ENCODE measurements at regions not wholly inside any gene's neighbourhood (a gene's known extent, or its start where the extent isn't known, plus 50 kb on each side); places are given as distances from the start of the nearest gene placed in this dataset.

DNA sequence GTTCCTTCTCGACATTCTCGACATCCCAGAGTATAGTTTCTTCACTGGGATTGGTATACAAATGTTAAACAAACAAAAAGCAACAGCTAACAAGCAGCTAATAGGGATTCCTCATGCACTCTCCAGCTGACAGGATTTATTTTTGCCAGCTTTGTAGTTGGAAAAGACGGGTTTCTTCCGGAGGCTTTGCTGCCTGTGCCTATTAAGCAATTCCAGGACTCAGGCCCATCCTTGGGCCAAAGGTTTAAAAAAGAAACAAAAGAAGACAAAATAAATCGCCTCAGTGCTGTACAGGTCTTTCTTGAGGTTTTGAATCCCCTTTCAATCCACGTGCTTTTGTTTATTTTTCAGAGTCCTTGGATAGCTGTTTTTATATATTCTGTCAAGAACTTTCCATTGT, 1414.5 kb upstream of the PCDH9 start:
- DNase-seq (ENCODE audit: extremely low read depth, low read depth) = no peak
- TF ChIP-seq, protein P1, sequence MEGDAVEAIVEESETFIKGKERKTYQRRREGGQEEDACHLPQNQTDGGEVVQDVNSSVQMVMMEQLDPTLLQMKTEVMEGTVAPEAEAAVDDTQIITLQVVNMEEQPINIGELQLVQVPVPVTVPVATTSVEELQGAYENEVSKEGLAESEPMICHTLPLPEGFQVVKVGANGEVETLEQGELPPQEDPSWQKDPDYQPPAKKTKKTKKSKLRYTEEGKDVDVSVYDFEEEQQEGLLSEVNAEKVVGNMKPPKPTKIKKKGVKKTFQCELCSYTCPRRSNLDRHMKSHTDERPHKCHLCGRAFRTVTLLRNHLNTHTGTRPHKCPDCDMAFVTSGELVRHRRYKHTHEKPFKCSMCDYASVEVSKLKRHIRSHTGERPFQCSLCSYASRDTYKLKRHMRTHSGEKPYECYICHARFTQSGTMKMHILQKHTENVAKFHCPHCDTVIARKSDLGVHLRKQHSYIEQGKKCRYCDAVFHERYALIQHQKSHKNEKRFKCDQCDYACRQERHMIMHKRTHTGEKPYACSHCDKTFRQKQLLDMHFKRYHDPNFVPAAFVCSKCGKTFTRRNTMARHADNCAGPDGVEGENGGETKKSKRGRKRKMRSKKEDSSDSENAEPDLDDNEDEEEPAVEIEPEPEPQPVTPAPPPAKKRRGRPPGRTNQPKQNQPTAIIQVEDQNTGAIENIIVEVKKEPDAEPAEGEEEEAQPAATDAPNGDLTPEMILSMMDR (IDR thresholded peaks at IDR 0.05; ENCODE audit: low read depth, low read length) = no peak

DNA sequence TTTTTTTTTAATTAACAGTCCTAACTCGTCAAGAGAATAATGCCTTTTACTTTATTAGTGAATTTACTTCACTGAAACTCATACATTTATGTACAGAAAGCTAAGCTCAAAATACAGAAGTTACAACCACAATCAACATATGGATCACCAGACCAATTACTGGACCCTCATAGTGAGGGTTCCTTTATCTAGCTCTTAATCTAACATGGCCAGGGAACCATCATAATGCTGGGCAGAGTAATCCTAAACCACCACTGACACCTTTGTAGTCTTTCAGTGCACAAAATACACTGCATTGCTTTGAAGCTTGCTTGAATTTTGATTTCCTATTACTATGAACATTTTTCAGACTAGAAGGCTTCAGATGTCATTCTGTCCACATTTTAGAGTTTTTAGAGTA, 1406.6 kb upstream of the PCDH9 start:
- DNase-seq (ENCODE audit: extremely low read depth, low read depth) = no peak
- TF ChIP-seq, protein P1 (IDR thresholded peaks at IDR 0.05; ENCODE audit: low read depth, low read length) = no peak

DNA sequence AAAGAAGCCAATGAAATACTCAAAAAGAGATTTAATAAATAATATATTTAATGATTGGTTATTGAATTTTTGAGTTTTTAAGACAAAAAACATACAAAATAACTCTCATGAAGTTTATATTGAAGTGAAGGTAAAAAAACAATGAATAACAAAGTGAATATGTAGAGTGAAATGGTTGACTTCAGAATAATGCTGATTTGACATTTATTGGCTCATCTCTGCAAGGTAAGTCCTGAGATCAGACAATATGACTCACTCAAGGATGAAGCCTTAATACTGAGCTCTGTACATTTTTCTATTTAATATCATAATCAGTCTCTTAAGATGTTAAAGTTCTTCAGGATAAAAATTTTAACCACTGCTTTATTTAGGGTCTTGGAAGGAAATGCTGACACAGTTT, 1398.9 kb upstream of the PCDH9 start:
- TF ChIP-seq, protein P1 (IDR thresholded peaks at IDR 0.05; ENCODE audit: low read depth, low read length) = no peak
- no peak for DNase-seq (ENCODE audit: extremely low read depth, low read depth)

DNA sequence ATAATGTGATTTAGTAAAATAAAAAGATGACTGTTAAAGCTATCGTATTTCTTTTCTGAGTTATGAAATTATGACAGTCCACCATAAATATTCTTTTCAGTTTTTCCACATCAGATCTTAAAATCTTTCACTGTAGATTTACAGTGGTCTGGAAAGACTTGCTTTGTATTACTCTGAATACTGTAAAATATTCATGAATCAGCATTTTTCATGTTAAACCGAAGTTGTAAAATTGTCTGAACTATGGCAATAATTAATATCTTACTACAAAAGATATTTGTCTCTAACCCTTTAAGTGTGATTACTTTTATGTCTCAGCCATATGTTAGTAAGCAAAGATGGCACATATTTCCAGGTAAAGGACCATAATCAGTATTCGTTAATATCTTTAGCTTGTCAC, 1397.2 kb upstream of the PCDH9 start:
- no peak for DNase-seq (ENCODE audit: extremely low read depth, low read depth)
- TF ChIP-seq, protein P1 (IDR thresholded peaks at IDR 0.05; ENCODE audit: low read depth, low read length) = no peak

DNA sequence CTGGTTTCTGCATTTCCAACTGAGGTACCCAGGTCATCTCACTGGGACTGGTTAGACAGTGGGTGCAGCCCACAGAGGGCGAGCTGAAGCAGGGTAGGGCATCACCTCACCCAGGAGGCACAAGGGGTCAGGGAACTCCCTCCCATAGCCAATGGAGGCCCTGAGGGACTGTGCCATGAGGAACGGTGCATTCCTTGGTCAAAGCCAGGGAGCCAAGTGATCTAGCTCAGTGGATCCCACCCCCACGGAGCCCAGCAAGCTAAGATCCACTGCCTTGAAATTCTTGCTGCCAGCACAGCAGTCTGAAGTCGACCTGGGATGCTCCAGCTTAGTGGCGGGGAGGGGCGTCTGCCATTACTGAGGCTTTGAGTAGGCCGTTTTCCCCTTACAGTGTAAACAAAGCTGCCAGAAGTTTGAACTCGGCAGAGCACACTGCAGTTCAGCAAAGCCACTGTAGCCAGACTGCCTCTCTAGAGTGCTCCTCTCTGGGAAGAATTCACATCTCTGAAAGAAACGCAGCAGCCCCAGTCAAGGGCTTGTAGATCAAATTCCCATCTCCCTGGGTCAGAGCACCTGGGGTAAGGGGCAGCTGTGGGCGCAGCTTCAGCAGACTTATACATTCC, 1386.6 kb upstream of the PCDH9 start:
- TF ChIP-seq, protein P1 (IDR thresholded peaks at IDR 0.05; ENCODE audit: low read depth, low read length) = no peak
- DNase-seq (ENCODE audit: extremely low read depth, low read depth) = no peak

DNA sequence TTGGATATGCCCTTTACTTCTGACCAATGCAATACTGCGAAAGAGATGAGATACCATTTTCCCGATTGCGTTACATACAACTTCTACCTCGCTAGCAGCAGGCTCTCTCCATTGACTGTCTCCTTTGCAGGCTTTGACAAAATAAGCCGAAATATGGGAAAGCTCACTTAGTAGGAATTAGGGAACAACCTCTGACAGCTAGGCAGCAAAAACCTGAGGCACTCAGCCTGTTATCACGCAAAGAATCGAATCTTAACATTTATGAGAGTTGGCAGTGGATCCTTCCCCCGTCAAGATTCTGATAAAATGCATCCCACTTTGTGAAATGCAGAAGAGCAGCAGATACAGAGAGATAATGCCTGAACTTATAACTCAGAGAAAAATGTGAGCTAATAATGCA, 1379.5 kb upstream of the PCDH9 start:
- DNase-seq (ENCODE audit: extremely low read depth, low read depth) = no peak

DNA sequence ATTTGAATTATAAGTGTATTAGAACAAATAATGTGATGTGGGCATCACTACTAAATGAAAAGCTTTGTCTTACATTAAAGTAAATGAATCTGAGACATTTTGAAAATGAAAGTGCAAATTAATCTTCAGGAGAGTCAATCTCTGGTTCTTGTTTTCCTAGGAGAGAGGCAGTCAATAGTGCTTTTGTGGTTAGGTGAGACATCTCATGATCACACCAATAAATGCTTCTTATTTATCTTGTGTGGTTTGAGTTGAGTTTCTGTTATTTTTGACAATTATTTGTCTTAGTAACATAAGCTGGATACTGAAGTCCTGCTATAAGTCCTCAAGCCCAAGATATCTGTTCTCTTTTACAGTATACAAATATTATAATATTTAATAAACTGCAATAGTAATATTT, 1378.0 kb upstream of the PCDH9 start:
- DNase-seq (ENCODE audit: extremely low read depth, low read depth) = no peak
- TF ChIP-seq, protein P1 (IDR thresholded peaks at IDR 0.05; ENCODE audit: low read depth, low read length) = no peak

More for the DNA sequence above, 1379.5 kb upstream of the PCDH9 start:
- TF ChIP-seq, protein P1 (IDR thresholded peaks at IDR 0.05; ENCODE audit: low read depth, low read length) = no peak
